Liver (tissue), 8 donors: ENCODE measurements at regions not wholly inside any gene's neighbourhood (a gene's known extent, or its start where the extent isn't known, plus 50 kb on each side); places are given as distances from the start of the nearest gene placed in this dataset.

ENCODE experiments used
- DNase-seq: peaks from one replicate; pipeline ENCODE4 v3.0.0-alpha.2; 2017; ENCODE audit warnings: low spot score
- H3K27ac ChIP-seq, 2 donors: one replicate each; pipeline ENCODE4 v1.7.0; 2013; ENCODE audit warnings: inconsistent platforms in 2 of 2, low read length in 2 of 2, control low read depth in 1 of 2, low read depth in 1 of 2, mild to moderate bottlenecking in 1 of 2
- H3K27me3 ChIP-seq, 4 donors: one replicate each; pipeline versions ENCODE4 v1.6.1 to v1.7.0; 2013; ENCODE audit warnings: low read length in 3 of 4, inconsistent platforms in 1 of 4, mild to moderate bottlenecking in 1 of 4, moderate library complexity in 1 of 4; ENCODE audit not compliant: control insufficient read depth in 4 of 4, insufficient read depth in 4 of 4
- H3K36me3 ChIP-seq, 4 donors: one replicate each; pipeline versions ENCODE4 v1.6.1 to v1.7.0; 2013; ENCODE audit warnings: low read length in 3 of 4, mild to moderate bottlenecking in 3 of 4, low read depth in 1 of 4, moderate library complexity in 1 of 4; ENCODE audit not compliant: control insufficient read depth in 4 of 4, insufficient read depth in 3 of 4
- H3K4me1 ChIP-seq, 4 donors: one replicate each; pipeline versions ENCODE4 v1.6.1 to v1.7.0; 2013; ENCODE audit warnings: low read length in 3 of 4, mild to moderate bottlenecking in 3 of 4, moderate library complexity in 1 of 4; ENCODE audit not compliant: control insufficient read depth in 4 of 4, insufficient read depth in 4 of 4
- H3K4me3 ChIP-seq, 3 donors: one replicate each; pipeline versions ENCODE4 v1.6.1 to v1.7.0; 2013; ENCODE audit warnings: low read length in 3 of 3, control low read depth in 1 of 3, low read depth in 1 of 3, mild to moderate bottlenecking in 1 of 3
- H3K9ac ChIP-seq, 2 donors: one replicate each; pipeline ENCODE4 v1.7.0; 2013; ENCODE audit warnings: low read length in 2 of 2, mild to moderate bottlenecking in 2 of 2, moderate library complexity in 2 of 2, control low read depth in 1 of 2, low read depth in 1 of 2
- H3K9me3 ChIP-seq, 4 donors: one replicate each; pipeline versions ENCODE4 v1.6.1 to v1.7.0; 2013; ENCODE audit warnings: low read length in 3 of 4; ENCODE audit not compliant: control insufficient read depth in 4 of 4
- EGR1 ChIP-seq, 2 donors: IDR thresholded peaks; 2 replicates each; pipeline ENCODE4 v1.6.1; 2016 to 2018; ENCODE audit warnings: antibody characterized with exemption in 2 of 2, low read depth in 2 of 2
- FOXA1 ChIP-seq: IDR thresholded peaks from 2 replicates; pipeline ENCODE4 v1.6.1; 2016; ENCODE audit warnings: antibody characterized with exemption
- FOXA2 ChIP-seq: IDR thresholded peaks from 2 replicates; pipeline ENCODE4 v1.6.1; 2016; ENCODE audit warnings: antibody characterized with exemption
- GABPA ChIP-seq, 2 donors: IDR thresholded peaks in 1 of 2; conservative IDR thresholded peaks in 1 of 2; 2 replicates each; pipeline ENCODE4 v1.6.1; 2016; ENCODE audit warnings: antibody characterized with exemption in 2 of 2, mild to moderate bottlenecking in 1 of 2, moderate library complexity in 1 of 2
- HNF4A ChIP-seq, 2 donors: conservative IDR thresholded peaks; 2 replicates each; pipeline ENCODE4 v1.6.1; 2016; ENCODE audit warnings: antibody characterized with exemption in 2 of 2, mild to moderate bottlenecking in 2 of 2
- HNF4G ChIP-seq: IDR thresholded peaks from 2 replicates; pipeline ENCODE4 v1.6.1; 2016; ENCODE audit warnings: antibody characterized with exemption
- JUND ChIP-seq, 2 donors: IDR thresholded peaks; 2 replicates each; pipeline ENCODE4 v1.6.1; 2016; ENCODE audit warnings: antibody characterized with exemption in 2 of 2
- NR2F2 ChIP-seq: IDR thresholded peaks from 2 replicates; pipeline ENCODE4 v1.6.1; 2016; ENCODE audit warnings: antibody characterized with exemption
- RAD21 ChIP-seq, 2 donors: IDR thresholded peaks; 2 replicates each; pipeline ENCODE4 v1.6.1; 2016; ENCODE audit warnings: antibody characterized with exemption in 2 of 2, mild to moderate bottlenecking in 2 of 2
- RXRA ChIP-seq, 2 donors: IDR thresholded peaks; 2 replicates each; pipeline ENCODE4 v1.6.1; 2017 to 2018; ENCODE audit warnings: antibody characterized with exemption in 2 of 2, mild to moderate bottlenecking in 1 of 2
- SP1 ChIP-seq: IDR thresholded peaks from 2 replicates; pipeline ENCODE4 v1.6.1; 2018; ENCODE audit warnings: antibody characterized with exemption, mild to moderate bottlenecking
- TAF1 ChIP-seq: conservative IDR thresholded peaks from 2 replicates; pipeline ENCODE4 v1.6.1; 2016; ENCODE audit warnings: antibody characterized with exemption, mild to moderate bottlenecking
- YY1 ChIP-seq: IDR thresholded peaks from 2 replicates; pipeline ENCODE4 v1.6.1; 2016; ENCODE audit warnings: antibody characterized with exemption, mild to moderate bottlenecking
- WGBS: extraction: QIAGEN DNeasy Blood & Tissue Kit; methylation state at CpG from one replicate; pipeline ENCODE4 v1.1.7; 2013; 5-methylcytosine and 5-hydroxymethylcytosine counted together
- TF ChIP-seq, protein P1 (sequence below): fragments of 150-350 bp; IDR thresholded peaks from 2 replicates; pipeline ENCODE4 v1.5.1; 2017; ENCODE audit warnings: improper control_type of control experiment, low read depth, low read length; ENCODE audit not compliant: missing input control
- TF ChIP-seq, protein P2 (sequence below): IDR thresholded peaks from 2 replicates; pipeline ENCODE4 v1.6.1; 2016; ENCODE audit warnings: antibody characterized with exemption, mild to moderate bottlenecking
- TF ChIP-seq, protein P3 (sequence below): IDR thresholded peaks from 2 replicates; pipeline ENCODE4 v1.6.1; 2016; ENCODE audit warnings: antibody characterized with exemption
- TF ChIP-seq, protein P4 (sequence below): IDR thresholded peaks from 2 replicates; pipeline ENCODE4 v1.6.1; 2016; ENCODE audit warnings: antibody characterized with exemption
- donor health status: healthy.
- donor health status: healthy.
- donor health status: healthy.
- donor health status: healthy.
- donor health status: healthy.

DNA sequence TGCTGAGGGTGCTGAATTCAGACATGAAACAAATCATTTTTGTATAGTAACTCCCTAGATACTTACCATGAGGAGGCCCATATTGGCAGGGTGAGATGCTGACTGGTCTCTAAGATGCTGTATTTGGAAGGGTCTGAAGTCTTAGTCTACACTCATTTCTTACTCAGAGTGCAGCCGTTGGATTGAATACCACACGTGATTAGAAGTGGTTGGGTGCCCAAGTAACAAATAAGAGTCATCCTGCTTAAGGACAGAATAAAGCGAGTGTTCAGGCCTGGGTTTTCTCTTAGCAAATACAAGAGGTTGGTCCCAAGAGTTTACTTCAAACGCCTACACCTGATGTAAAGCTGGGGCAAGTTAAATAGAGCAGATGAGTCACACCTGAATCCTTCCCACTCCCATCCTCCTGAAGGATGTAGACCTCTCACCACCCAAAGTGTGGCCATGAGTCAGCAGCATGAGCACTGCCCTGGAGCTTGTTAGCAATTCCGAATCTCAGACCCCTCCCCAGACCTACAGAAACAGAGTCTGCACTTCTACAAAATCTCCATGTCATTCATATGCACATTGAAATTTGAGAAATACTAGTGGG is 284.6 kb upstream of the CDH5 start:
- Histone ChIP-seq H3K27ac (no peak overlapping the region), H3K9me3 (no peaks in the 10 kb centered on the region), H3K27me3 (no peaks in the 10 kb centered on the region), H3K4me3 (no peak overlapping the region), H3K4me1 (no peaks in the 10 kb centered on the region), H3K36me3 (no peaks in the 10 kb centered on the region), H3K9ac (no peak overlapping the region)
- 59% methylated on average over 5 of the region's 5 CpGs for WGBS
- DNase-seq = no peak
- TF ChIP-seq NR2F2 (no peak), RXRA (IDR thresholded peaks at IDR 0.05) (no peak), FOXA1 (no peak), HNF4G (no peak), GABPA (IDR thresholded peaks at IDR 0.05 in 1 of 2, conservative IDR thresholded peaks at IDR 0.05 in 1 of 2) (no peak), RAD21 (IDR thresholded peaks at IDR 0.05) (no peak), EGR1 (IDR thresholded peaks at IDR 0.05; ENCODE audit: low read depth in 2 of 2) (no peak), TAF1 (no peak), HNF4A (conservative IDR thresholded peaks at IDR 0.05) (no peak), YY1 (no peak), JUND (IDR thresholded peaks at IDR 0.05) (no peak), FOXA2 (no peak), SP1 (no peak)
- TF ChIP-seq, protein P1, sequence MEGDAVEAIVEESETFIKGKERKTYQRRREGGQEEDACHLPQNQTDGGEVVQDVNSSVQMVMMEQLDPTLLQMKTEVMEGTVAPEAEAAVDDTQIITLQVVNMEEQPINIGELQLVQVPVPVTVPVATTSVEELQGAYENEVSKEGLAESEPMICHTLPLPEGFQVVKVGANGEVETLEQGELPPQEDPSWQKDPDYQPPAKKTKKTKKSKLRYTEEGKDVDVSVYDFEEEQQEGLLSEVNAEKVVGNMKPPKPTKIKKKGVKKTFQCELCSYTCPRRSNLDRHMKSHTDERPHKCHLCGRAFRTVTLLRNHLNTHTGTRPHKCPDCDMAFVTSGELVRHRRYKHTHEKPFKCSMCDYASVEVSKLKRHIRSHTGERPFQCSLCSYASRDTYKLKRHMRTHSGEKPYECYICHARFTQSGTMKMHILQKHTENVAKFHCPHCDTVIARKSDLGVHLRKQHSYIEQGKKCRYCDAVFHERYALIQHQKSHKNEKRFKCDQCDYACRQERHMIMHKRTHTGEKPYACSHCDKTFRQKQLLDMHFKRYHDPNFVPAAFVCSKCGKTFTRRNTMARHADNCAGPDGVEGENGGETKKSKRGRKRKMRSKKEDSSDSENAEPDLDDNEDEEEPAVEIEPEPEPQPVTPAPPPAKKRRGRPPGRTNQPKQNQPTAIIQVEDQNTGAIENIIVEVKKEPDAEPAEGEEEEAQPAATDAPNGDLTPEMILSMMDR = no peak
- TF ChIP-seq, protein P2, sequence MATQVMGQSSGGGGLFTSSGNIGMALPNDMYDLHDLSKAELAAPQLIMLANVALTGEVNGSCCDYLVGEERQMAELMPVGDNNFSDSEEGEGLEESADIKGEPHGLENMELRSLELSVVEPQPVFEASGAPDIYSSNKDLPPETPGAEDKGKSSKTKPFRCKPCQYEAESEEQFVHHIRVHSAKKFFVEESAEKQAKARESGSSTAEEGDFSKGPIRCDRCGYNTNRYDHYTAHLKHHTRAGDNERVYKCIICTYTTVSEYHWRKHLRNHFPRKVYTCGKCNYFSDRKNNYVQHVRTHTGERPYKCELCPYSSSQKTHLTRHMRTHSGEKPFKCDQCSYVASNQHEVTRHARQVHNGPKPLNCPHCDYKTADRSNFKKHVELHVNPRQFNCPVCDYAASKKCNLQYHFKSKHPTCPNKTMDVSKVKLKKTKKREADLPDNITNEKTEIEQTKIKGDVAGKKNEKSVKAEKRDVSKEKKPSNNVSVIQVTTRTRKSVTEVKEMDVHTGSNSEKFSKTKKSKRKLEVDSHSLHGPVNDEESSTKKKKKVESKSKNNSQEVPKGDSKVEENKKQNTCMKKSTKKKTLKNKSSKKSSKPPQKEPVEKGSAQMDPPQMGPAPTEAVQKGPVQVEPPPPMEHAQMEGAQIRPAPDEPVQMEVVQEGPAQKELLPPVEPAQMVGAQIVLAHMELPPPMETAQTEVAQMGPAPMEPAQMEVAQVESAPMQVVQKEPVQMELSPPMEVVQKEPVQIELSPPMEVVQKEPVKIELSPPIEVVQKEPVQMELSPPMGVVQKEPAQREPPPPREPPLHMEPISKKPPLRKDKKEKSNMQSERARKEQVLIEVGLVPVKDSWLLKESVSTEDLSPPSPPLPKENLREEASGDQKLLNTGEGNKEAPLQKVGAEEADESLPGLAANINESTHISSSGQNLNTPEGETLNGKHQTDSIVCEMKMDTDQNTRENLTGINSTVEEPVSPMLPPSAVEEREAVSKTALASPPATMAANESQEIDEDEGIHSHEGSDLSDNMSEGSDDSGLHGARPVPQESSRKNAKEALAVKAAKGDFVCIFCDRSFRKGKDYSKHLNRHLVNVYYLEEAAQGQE = no peak
- TF ChIP-seq, protein P3, sequence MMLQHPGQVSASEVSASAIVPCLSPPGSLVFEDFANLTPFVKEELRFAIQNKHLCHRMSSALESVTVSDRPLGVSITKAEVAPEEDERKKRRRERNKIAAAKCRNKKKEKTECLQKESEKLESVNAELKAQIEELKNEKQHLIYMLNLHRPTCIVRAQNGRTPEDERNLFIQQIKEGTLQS = no peak
- TF ChIP-seq, protein P4, sequence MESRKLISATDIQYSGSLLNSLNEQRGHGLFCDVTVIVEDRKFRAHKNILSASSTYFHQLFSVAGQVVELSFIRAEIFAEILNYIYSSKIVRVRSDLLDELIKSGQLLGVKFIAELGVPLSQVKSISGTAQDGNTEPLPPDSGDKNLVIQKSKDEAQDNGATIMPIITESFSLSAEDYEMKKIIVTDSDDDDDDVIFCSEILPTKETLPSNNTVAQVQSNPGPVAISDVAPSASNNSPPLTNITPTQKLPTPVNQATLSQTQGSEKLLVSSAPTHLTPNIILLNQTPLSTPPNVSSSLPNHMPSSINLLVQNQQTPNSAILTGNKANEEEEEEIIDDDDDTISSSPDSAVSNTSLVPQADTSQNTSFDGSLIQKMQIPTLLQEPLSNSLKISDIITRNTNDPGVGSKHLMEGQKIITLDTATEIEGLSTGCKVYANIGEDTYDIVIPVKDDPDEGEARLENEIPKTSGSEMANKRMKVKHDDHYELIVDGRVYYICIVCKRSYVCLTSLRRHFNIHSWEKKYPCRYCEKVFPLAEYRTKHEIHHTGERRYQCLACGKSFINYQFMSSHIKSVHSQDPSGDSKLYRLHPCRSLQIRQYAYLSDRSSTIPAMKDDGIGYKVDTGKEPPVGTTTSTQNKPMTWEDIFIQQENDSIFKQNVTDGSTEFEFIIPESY = no peak
